Neural cell (in vitro differentiated cells): ENCODE measurements at regions not wholly inside any gene's neighbourhood (a gene's known extent, or its start where the extent isn't known, plus 50 kb on each side); places are given as distances from the start of the nearest gene placed in this dataset.

Experiments
- EP300 ChIP-seq: fragments of 450-650 bp; conservative IDR thresholded peaks from 2 replicates; pipeline ENCODE4 v1.6.1; 2014; ENCODE audit warnings: antibody characterized with exemption, mild to moderate bottlenecking, moderate library complexity; ENCODE audit not compliant: poor library complexity, severe bottlenecking
- EZH2 ChIP-seq: fragments of 200-600, 300-800 bp; shearing (Covaris generic), sonication (generic); IDR thresholded peaks from 2 replicates; pipeline ENCODE4 v1.6.1; 2014; ENCODE audit warnings: antibody characterized with exemption, low read length, borderline replicate concordance, mild to moderate bottlenecking; ENCODE audit not compliant: insufficient read depth, poor library complexity, severe bottlenecking
- POLR2AphosphoS5 ChIP-seq: IDR thresholded peaks from 2 replicates; pipeline ENCODE4 v1.6.1; 2012
- RAD21 ChIP-seq: fragments of 450-650 bp; conservative IDR thresholded peaks from 2 replicates; pipeline ENCODE4 v1.6.1; 2014; ENCODE audit warnings: antibody characterized with exemption, mild to moderate bottlenecking, moderate library complexity
- TF ChIP-seq, protein P1 (sequence below): IDR thresholded peaks from 2 replicates; pipeline ENCODE4 v1.6.1; 2012; ENCODE audit warnings: borderline replicate concordance
- TF ChIP-seq, protein P2 (sequence below): fragments of 450-650 bp; IDR thresholded peaks from 2 replicates; pipeline ENCODE4 v1.5.1; 2014; ENCODE audit warnings: antibody characterized with exemption, mild to moderate bottlenecking, moderate library complexity; ENCODE audit not compliant: poor library complexity, severe bottlenecking

DNA sequence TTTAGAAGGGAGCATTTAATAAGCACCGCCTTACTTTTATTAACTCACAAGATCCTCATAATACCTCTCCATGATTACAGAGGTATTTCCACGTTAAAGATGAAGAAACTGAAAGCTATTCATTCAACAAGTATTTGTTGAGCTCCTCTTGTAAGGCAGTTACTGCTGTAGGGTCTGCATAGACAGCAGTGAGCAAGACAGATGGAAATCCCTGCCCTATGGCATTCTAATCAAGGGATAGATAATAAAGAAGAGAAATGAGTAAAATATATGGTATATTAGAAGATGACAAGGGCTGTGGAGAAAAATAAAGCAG is 77.8 kb upstream of the CTNNBL1 start:
- TF ChIP-seq POLR2AphosphoS5 (no peak), EZH2 (no peak), RAD21 (no peak), EP300 (no peak)
- TF ChIP-seq, protein P1, sequence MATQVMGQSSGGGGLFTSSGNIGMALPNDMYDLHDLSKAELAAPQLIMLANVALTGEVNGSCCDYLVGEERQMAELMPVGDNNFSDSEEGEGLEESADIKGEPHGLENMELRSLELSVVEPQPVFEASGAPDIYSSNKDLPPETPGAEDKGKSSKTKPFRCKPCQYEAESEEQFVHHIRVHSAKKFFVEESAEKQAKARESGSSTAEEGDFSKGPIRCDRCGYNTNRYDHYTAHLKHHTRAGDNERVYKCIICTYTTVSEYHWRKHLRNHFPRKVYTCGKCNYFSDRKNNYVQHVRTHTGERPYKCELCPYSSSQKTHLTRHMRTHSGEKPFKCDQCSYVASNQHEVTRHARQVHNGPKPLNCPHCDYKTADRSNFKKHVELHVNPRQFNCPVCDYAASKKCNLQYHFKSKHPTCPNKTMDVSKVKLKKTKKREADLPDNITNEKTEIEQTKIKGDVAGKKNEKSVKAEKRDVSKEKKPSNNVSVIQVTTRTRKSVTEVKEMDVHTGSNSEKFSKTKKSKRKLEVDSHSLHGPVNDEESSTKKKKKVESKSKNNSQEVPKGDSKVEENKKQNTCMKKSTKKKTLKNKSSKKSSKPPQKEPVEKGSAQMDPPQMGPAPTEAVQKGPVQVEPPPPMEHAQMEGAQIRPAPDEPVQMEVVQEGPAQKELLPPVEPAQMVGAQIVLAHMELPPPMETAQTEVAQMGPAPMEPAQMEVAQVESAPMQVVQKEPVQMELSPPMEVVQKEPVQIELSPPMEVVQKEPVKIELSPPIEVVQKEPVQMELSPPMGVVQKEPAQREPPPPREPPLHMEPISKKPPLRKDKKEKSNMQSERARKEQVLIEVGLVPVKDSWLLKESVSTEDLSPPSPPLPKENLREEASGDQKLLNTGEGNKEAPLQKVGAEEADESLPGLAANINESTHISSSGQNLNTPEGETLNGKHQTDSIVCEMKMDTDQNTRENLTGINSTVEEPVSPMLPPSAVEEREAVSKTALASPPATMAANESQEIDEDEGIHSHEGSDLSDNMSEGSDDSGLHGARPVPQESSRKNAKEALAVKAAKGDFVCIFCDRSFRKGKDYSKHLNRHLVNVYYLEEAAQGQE = no peak
- TF ChIP-seq, protein P2, sequence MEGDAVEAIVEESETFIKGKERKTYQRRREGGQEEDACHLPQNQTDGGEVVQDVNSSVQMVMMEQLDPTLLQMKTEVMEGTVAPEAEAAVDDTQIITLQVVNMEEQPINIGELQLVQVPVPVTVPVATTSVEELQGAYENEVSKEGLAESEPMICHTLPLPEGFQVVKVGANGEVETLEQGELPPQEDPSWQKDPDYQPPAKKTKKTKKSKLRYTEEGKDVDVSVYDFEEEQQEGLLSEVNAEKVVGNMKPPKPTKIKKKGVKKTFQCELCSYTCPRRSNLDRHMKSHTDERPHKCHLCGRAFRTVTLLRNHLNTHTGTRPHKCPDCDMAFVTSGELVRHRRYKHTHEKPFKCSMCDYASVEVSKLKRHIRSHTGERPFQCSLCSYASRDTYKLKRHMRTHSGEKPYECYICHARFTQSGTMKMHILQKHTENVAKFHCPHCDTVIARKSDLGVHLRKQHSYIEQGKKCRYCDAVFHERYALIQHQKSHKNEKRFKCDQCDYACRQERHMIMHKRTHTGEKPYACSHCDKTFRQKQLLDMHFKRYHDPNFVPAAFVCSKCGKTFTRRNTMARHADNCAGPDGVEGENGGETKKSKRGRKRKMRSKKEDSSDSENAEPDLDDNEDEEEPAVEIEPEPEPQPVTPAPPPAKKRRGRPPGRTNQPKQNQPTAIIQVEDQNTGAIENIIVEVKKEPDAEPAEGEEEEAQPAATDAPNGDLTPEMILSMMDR = peak; percentile 8
